Mammary epithelial cell (primary cell): ENCODE measurements at regions not wholly inside any gene's neighbourhood (a gene's known extent, or its start where the extent isn't known, plus 50 kb on each side); places are given as distances from the start of the nearest gene placed in this dataset.

Experiments used
- EZH2 ChIP-seq: IDR thresholded peaks from 2 replicates; pipeline ENCODE4 v1.6.1; 2012; ENCODE audit warnings: low read length, inconsistent platforms, borderline replicate concordance
- TF ChIP-seq, protein P1 (sequence below), 2 donors: IDR thresholded peaks in 1 of 2; conservative IDR thresholded peaks in 1 of 2; 2 replicates each; pipeline ENCODE4 v1.5.1; 2011 to 2012; ENCODE audit warnings: inconsistent platforms in 2 of 2, low read length in 2 of 2, mild to moderate bottlenecking in 2 of 2, control low read depth in 1 of 2, low read depth in 1 of 2; ENCODE audit not compliant: insufficient read depth in 1 of 2; ENCODE audit errors: extremely low read depth in 1 of 2

DNA sequence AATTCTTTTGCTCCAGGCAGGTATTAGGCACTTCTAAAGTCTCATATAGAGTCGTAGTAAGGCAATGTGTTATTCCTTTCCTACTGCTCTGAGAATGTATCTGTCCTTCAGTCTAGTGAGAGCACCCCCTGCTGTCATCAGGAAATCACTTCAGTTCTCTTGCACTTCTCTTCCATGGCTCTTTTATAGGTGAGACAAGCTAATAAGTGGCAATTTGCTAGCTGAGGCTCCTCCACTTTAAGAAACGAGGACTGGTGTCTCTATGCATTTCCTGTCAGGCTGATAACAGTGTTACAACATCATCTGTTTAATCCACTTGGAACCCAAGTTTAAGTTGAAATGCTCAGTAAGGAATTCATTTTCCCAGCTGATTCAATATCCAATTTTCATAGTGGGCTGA lies 350.6 kb downstream of the TFEC start:
- TF ChIP-seq EZH2: no peak
- TF ChIP-seq, protein P1, sequence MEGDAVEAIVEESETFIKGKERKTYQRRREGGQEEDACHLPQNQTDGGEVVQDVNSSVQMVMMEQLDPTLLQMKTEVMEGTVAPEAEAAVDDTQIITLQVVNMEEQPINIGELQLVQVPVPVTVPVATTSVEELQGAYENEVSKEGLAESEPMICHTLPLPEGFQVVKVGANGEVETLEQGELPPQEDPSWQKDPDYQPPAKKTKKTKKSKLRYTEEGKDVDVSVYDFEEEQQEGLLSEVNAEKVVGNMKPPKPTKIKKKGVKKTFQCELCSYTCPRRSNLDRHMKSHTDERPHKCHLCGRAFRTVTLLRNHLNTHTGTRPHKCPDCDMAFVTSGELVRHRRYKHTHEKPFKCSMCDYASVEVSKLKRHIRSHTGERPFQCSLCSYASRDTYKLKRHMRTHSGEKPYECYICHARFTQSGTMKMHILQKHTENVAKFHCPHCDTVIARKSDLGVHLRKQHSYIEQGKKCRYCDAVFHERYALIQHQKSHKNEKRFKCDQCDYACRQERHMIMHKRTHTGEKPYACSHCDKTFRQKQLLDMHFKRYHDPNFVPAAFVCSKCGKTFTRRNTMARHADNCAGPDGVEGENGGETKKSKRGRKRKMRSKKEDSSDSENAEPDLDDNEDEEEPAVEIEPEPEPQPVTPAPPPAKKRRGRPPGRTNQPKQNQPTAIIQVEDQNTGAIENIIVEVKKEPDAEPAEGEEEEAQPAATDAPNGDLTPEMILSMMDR (conservative IDR thresholded peaks at IDR 0.05 in 1 of 2, IDR thresholded peaks at IDR 0.05 in 1 of 2; ENCODE audit: extremely low read depth in 1 of 2, insufficient read depth in 1 of 2, low read depth in 1 of 2, low read length in 2 of 2): peak; percentile 65 to 68
